Activated CD8-positive, alpha-beta memory T cell treated with anti-CD3 and anti-CD28 coated beads for 24 hours (primary cell): ENCODE measurements at regions not wholly inside any gene's neighbourhood (a gene's known extent, or its start where the extent isn't known, plus 50 kb on each side); places are given as distances from the start of the nearest gene placed in this dataset.

Experiments used
- DNase-seq: peaks from one replicate; pipeline ENCODE4 v3.0.0-alpha.2; 2020

DNA sequence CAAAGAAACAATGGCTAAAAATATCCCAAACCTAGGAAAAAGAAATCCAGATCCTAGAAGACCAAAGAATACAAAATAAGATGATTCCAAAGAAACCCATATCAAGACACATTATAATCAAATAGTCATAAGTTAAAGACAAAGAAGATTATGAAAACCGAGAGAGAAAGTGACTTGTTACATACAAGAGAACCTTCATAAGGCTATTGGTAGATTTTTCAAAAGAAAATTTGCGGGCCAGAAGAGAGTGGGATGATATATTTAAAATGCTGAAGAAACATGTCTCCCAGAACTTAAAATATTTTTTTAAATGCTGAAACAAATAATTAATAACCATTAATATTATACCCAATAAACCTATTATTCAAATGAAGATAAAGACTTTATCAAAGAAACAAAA, 687.3 kb downstream of the TLE4 start:
- DNase-seq = no peak

DNA sequence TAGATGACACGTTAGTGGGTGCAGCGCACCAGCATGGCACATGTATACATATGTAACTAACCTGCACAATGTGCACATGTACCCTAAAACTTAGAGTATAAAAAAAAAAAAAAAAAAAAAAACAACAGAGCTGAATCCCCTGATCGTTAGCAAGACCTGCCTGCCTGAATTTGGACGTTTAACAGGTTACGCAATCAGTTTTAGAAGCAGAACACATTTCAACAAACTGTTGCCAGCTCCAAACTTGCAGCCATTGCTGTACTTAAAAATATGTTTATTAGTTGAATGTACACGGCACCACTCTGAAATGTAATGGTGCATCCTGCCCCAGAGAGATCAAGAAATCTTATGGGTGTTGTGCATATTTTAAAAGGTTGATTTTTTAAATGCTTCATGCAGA, 680.0 kb downstream of the TLE4 start:
- DNase-seq = no peak

DNA sequence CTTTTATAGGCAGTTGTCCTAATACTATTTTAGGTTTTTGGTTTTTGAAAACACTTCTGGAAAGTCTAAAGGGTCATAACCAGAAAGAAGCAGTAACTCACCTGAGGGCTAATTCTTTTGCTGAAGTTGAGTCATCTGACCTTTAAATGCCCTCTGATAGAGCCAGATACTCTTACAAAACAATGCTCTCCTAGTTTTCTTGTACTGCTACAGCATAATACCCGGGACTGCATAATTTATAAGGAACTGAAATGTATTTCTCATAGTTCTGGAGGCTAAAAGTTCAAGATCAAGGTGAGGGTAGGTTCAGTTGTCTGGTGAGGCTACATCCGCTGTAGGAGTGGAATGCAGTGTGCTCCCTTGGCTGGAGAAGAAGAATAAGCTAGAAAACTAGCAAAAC, 670.3 kb downstream of the TLE4 start:
- no peak for DNase-seq

DNA sequence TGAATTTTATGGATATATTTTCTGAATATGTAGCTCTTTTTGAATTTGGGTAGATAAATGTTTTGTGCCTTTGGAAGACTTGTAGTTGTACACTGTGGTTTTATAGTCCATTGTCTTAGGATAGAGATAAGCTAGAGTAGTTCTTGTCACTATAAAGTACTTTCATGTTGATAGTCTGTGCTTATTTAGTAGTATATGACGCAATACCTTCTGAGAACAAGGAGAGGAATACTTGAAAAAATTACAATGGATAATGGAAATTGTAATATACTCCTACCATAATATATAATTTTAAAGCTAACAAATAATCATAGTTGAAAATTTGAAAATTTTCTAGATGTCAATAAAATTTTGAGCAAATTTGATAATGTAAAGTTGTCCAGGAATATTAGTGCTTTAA, 664.0 kb downstream of the TLE4 start:
- no peak for DNase-seq

DNA sequence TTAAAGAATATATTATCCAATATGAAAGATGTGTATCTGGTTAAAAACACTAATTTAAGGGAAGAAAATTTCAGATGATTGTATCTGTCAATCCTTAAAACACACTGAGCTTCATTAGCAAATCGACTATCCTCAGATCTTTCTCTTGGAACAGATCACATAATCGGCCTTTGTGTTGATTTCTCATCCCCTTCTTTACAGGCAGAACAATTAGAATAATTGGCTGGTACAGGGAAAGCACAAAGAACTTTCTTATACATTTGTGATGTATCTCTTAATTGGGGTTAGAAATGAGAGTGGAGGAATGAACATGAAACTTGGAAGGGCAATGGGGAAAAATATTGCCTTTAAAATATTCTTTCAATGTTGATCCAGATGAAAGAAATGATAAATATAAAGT, 662.1 kb downstream of the TLE4 start:
- DNase-seq = no peak

DNA sequence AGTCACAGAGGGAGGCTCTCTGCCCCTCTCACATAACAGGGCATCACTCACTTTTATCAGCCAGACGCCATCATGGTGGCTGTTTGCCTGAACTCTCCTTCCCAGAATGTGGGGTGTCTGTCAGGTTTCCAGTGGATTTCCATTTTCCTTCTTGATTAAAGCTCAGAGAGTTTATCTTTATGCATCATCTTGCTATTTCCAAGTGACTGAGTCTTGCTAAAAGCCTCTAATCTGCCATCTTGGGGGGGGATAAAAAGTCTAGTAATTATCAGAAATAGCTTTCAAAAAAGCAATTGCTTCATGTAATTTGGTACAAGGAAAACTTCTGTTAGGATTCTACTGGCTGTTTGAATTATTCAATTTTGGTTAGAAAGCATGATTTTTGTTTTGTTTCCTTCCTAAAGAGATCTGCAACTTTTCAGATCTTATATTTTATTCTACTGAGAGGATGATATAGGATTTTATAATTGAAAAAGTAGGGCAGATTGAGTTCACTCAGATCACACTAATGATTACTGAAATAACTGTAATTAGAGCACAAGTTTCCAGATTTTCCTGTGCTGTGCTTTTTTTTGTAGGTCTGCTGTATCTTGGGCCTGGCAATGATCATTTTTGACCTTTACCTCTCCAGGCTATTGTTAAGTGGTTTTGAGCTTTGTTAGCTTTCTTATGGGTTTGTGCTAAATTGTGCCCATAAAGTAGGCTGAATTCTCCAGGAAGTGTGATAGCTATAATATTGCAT, 661.5 kb downstream of the TLE4 start:
- no peak for DNase-seq

DNA sequence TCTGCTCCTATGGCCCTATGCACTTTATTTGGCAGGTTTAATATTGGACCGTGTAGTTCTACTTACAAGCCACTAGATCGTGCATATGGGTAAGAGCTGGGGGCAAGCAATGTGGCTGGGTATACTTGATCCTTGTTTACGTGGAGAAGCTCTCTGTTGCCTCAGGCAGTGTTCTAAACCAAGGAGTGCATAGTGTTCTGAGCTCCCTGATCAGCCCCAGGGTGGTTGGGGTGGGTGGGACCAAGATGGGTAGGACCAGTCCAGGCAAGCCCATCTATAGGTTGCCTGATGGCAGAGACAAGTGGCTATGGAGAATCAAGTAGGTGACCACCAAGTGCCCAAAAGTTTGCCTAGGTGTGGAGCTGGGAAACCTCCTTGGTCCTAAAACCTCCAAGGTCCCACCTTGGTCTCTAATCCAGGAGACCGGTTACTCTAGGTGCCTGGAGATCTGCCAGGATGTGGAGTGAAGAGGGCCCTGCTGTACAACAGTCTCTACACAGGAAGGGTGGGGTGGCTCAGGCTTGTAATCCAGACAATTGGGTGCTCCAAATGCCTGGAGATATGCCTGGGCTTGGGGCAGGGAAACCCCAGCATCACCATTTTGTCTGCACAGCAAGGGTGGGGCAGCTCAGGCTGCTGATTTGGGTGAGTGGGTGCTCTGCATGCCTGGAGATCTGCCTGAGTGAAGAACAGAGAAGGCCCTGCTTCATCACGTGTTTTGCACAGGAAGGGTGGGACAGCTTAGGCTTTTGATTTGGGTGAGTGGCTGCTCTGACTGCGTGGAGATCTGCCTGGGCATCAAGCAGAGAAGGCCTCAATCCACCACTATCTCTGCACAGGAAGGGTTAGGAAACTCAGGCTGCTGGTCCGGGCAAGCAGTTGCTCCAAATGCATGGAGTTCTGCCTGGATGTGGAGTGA, 659.8 kb downstream of the TLE4 start:
- no peak for DNase-seq

DNA sequence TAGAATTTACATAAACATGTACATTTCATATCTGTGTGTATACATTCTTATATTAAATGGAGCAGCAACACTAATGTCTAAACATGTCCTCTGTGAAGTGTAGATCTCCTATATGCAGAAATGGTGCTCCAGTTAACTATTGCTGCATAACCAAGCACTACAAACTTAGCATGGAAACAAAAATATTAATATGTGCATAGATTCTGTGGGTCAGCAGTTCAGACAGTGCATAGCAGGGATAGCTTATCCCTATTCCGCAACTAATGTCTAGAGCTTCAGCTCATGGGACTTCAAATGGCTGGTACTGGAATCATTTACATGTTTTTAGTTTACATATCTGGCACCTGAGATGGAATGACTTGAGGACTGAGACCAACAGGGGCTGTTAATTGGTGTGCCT, 652.1 kb downstream of the TLE4 start:
- no peak for DNase-seq

DNA sequence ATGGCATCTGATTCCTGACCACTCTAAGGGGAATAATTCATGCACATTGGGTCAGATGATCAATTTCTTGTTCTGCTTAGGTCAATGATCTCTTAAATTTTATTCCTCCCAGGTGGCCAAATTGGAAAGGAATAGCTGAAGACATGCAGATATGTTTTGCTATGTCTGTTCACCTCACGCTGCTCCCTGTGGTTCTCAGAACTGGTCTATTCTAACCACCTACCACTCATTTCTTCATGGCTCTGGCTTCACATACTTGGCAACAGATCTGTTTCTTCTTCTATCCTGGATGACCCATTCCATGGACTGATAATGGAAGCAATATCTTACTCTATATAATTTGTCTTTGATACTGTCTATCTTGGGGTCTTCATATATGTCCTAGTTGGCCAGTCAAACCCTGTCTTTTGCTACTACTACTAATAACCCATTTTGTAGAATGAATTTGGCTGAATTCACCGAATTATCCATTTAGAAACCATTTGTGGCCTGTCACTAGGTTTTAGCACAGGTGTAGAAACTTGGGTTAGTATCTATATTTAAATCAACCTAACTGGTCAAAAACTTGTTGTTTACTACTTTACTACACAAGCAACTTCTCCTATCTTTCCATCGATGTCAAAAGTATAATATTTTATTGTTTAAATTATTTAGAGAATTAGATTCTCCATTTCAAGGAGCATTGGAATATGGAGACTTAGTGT, 650.9 kb downstream of the TLE4 start:
- DNase-seq = no peak

DNA sequence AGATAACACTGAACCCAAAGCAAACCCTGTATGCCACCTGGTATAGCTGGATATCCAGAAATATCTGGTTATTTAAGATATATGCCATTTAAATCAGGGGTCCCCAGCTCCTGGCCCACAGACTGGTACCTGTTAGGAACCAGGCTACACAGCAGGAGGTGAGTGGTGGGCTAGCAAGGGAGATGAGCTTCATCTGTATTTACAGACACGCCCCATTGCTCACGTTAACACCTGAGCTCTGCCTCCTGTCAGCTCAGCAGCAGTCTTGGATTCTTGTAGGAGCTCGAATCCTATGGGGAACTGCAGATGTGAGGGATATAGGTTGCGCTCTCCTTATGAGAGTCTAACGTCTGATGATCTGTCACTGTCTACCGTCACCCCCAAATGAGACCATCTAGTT, 646.6 kb downstream of the TLE4 start:
- DNase-seq = no peak

DNA sequence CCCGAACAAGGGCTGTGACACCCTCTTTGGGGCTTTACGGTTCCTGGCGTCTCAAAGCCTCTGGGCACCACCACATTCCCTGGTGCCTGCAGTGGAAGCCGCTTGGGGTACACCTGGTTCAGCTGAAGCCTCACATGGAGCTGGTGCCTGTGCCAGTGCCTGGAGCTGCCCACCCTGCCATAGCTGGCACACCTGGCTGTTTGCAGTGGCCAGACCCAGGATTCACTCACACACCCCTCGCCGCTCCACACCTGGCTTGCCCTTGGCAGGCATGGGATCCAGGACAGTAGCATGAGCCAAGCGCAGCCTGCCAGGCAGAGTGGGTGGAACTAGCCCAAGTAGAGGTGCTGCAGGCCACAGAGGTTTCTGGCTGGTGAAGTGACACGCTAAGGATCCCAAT, 641.8 kb downstream of the TLE4 start:
- DNase-seq = no peak

DNA sequence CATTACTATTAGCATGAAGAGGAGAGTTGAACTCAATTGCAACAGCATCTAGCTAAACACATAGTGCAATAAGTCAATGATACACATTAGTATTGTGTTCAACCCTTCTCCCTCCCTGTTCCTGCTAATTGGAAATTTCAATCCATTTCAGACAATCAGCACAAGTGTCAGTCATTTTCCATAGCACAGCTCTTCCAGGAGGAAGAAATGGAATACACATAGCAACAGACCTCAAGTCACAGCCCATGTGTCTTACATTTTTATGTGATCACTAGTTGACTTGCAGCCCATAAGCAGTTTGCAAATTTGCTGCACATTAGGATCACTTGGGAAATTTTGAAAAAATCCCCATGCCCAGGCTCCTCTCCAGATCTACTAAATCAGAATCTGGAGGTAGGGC, 636.9 kb downstream of the TLE4 start:
- no peak for DNase-seq

DNA sequence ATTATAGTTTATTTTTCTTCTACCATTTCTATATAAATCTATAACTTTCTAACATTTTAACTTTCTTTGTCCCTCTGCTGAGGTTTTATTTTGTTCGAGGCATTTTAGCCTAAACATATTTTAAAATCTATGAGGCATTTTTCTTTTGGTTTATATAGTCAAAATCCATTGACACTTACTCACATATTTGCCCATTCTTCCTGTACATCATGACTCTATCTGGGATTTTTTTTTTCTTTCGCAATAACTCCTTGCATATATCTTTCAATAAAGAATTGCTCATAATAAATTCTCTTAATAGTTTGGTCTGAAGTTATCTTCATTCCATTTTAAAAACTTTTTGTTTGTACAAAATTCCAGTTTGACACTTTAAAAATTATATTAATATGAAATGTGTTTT, 632.3 kb downstream of the TLE4 start:
- DNase-seq = no peak

DNA sequence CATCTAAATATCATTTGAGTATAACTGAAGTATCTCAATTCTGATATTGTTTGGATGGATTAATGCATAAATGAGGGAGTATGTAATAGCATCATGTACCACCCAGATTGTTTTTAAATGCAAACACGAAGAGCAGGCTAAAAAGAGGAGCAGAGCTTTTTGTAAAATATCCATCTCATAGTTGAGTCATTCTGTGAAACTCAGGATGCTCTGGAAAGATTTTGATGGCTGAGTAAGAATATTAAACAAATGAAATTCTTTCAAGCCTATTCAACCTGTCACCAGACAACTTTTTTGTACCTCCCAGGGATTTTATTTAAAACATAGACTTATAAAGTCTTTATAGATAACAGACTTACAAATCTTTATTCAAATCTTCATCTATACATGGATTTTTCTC, 625.9 kb downstream of the TLE4 start:
- DNase-seq = no peak

DNA sequence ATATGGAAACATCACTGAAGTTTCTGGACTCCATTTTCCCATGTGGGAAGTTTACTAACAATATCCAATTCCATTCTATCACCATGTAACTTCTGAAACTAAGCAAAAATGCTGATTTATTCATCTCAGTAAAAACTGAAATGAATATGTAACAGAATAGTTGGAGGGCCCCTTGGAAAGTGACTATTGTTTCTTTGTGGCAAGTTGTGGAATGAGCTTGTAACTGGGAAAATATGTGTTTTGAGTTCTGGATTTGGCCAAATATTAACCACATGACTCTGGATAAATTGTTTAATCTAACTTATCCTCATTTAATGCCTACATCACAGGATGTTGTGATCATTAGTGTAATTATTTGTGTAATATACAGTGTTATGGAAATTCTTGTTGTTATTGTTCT, 619.3 kb downstream of the TLE4 start:
- no peak for DNase-seq

DNA sequence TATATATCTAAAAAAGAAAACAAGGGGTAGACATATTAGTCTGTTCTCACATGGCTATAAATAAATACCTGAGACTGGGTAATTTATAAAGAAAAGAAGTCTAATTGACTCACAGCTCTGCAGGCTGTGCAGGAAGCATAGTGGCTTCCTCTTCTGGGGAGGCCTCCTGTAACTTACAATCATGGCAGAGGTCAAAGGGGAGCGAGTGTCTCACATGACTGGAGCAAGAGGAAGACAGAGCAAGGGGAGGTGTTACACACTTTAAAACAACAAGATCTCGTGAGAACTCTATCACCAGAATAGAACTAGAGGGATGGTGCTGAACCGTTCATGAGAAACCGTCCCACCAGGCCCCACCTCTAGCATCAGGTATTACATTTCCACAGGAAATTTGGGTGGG, 616.8 kb downstream of the TLE4 start:
- DNase-seq = no peak

DNA sequence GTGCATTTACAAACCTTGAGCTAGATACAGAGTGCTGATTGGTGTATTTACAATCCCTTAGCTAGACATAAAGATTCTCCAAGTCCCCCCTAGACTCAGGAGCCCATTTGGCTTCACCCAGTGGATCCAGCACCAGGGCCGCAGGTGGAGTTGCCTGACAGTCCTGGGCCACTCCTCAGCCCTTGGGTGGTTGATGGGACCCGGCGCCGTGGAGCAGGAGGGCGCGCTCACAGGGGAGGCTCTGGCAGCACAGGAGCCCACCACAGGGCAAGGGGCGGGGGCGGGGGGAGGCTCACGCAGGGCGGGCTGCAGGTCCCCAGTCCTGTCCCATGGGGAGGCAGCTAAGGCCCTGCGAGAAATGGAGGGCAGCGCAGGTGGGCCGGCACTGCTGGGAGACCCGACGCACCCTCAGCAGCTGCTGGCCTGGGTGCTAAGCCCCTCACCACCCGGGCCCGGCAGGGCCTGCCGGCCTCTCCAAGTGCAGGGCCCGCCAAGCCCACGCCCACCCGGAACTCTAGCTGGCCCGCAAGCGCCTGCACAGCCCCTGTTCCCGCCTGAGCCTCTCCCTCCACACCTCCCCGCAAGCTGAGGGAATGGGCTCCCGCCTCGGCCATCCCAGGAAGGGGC, 613.5 kb downstream of the TLE4 start:
- no peak for DNase-seq

DNA sequence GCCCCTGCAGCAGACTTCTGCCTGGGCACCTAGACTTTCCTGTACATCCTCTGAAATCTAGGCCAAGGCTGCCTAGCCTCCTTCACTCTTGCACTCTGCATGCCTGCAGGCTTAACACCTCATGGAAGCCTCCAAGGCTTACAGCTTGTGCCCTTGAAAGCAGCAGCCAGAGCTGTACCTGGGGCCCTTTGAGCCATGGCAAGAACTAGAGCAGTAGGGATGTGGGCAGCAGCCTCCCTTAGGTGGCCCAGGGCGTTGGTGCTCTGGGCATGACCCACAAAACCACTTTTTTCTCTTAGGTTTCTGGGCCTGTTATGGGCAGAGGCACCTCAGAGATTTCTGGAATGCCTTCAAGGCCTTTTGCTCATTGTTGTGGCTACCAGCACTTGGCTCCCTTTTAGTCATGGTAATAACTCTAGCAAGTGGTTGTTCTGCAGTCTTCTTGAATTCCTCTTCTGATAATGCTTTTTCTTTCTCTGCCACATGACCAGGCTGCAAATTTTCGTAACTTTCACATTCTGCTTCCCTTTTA, 606.2 kb downstream of the TLE4 start:
- no peak for DNase-seq

DNA sequence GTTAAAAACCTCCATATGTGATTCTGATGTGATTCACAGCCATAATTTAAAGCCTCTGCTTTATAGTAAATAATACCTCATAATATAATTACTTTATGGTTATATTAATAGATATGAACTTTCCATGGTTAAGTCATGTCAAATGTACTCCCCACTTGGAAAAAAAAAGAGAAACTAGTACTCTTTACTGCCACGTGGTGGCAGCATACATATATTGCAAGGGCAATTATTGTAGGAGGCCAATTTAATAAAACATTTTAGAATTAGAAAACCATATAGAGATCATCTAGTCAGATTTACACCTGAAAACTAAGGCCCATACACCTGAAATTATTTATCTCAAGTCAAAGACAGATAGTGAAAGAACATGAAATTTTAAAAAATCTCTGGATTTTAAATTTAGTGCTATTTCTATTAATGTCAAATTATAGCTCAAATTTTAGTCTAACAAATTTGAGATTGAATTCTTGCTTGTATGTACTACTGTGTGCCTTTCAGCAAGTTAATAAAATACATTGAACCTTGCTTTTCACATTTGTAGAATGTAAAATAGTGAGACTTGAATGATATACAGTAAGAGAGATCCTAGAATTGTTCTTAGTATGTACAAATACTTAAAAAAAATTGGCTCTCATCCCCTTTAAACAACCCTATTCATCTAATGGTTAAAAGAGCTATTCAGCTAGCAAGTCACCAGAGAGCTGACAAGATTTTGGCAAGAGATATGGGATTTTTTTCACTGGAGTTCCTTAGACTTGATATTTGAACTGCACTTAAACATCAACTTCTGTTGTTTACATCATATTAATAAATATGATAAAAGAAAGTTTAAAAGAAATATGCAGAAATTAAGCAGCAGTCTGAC, 603.8 kb downstream of the TLE4 start:
- DNase-seq = no peak

DNA sequence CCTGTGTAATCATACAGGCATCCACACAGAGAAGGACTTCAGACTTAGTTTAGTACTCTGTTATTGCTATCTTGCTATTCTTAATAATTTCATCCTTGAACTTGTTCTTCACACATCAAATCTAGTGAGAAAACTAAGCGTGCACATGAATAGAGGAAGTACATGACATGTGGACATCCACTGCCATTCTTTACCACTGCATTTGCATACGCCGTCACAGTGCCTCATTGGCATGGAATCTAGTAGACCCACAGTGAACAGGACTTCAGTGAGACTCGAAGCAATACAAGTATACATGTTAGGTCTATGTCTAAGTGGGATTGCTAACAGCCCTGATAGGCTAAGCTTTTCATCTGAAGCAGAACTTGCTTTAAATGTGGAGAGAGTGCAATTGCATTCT, 592.1 kb downstream of the TLE4 start:
- no peak for DNase-seq

DNA sequence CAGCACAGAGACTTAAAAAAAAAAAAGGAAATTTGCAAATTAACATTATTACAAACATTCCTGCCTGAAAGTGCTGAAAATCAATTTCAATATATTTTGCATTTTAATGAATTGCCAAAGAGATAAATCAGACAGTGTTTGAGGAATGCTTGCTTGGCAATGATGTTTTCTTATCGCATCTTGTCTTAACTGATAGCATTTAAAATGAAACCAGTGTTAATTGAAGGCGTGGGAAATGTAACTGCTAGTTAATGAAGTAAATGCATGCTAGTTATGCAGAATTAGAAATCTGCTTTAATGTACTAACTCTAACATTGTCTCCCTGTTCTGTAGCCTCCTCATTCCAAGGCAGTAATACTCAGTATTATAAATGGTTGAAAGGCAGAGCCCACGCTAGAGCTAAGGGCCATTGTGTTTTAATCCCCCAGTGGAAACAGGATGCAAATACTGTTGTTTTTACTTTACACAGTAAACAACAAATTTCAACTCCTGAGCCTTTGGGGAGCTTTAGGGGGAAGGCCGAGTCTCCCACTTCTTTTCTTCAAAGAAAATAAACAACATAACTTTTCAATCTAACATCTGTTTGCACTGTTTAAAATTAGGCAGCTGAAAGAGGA, 586.9 kb downstream of the TLE4 start:
- no peak for DNase-seq

DNA sequence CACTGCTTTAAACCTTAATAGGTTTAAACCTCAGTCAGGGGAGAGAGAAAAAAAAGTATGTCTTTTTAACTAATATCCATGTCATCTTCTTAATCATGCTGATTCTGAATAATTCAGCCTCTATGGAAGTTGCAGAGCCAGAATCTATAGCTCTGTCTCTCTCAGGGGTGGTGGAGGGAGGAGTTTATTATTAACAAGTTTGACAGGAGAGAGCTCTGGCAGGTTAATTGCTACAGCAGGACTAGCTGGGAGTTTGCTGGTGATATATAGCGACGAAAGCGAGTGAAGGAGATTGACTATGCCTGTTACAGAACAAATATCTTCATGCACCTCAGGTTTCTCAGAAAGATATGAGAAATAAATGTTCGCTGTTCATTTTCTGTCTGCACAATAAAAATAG, 586.4 kb downstream of the TLE4 start:
- no peak for DNase-seq
